Peyer's patch (tissue), 4 donors: ENCODE measurements at regions not wholly inside any gene's neighbourhood (a gene's known extent, or its start where the extent isn't known, plus 50 kb on each side); places are given as distances from the start of the nearest gene placed in this dataset.

Source experiments
- POLR2A ChIP-seq, 2 donors: fragments of 450-650 bp; IDR thresholded peaks; one replicate each; pipeline ENCODE4 v1.5.1; 2017; ENCODE audit warnings: antibody characterized with exemption in 2 of 2, mild to moderate bottlenecking in 2 of 2, moderate library complexity in 2 of 2
- TF ChIP-seq, protein P1 (sequence below), 6 experiments: fragments of 450-650 bp in 4 of 6; fragments of 200-600 bp in 2 of 6; sonication (generic) in 1 of 6; IDR thresholded peaks; one replicate each; pipeline ENCODE4 v1.5.1; 2017 to 2019; ENCODE audit warnings: antibody characterized with exemption in 6 of 6, mild to moderate bottlenecking in 3 of 6, moderate library complexity in 1 of 6

GRCh38 chr20:24770628-24771541, 178.2 kb upstream of the CST7 start:
- TF ChIP-seq, protein P1, sequence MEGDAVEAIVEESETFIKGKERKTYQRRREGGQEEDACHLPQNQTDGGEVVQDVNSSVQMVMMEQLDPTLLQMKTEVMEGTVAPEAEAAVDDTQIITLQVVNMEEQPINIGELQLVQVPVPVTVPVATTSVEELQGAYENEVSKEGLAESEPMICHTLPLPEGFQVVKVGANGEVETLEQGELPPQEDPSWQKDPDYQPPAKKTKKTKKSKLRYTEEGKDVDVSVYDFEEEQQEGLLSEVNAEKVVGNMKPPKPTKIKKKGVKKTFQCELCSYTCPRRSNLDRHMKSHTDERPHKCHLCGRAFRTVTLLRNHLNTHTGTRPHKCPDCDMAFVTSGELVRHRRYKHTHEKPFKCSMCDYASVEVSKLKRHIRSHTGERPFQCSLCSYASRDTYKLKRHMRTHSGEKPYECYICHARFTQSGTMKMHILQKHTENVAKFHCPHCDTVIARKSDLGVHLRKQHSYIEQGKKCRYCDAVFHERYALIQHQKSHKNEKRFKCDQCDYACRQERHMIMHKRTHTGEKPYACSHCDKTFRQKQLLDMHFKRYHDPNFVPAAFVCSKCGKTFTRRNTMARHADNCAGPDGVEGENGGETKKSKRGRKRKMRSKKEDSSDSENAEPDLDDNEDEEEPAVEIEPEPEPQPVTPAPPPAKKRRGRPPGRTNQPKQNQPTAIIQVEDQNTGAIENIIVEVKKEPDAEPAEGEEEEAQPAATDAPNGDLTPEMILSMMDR (IDR thresholded peaks at IDR 0.05), result no peak
- no peak for TF ChIP-seq POLR2A (IDR thresholded peaks at IDR 0.05)
